ENCODE measurements at regions not wholly inside any gene's neighbourhood (a gene's known extent, or its start where the extent isn't known, plus 50 kb on each side); places are given as distances from the start of the nearest gene placed in this dataset.

DNA sequence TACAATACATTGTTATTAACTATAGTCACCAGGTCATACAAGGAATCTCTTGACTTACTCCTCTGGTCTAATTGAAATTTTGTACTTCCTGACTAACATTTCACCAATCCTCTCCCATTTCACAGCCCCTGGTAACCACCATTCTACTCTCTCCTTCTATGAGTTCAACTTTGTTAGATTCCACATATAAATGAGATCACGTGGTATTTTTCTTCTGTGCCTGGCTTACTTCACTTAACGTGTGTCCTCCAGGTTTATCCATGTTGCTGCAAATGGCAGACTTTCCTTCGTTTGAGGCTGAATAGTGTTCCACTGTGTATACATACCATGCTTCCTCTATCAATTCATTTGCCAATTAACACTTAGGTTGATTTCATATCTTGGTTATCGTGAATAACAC is 128.5 kb downstream of the CHD9NB start:
- Mint-ChIP-seq H3K4me1 (no peaks in the 10 kb centered on the region), H3K9me3 (peaks cover 9% of the 10 kb centered on the region; the same call in 1 of the 2 replicates), H3K27me3 (ENCODE audit: low read depth) (no peaks in the 10 kb centered on the region), H3K36me3 (no peaks in the 10 kb centered on the region), H3K4me3 (no peak overlapping the region), H3K27ac (no peak overlapping the region)
- DNase-seq (ENCODE audit: low spot score) (no peak), ATAC-seq (no peak)
- ChIA-PET POLR2A (no interaction called here), CTCF (no interaction called here)
- TF ChIP-seq NR3C1 (CRISPR knock-in tag; conservative IDR thresholded peaks at IDR 0.05; ENCODE audit: low read depth) (no peak), SMAD3 (CRISPR knock-in tag; IDR thresholded peaks at IDR 0.05; ENCODE audit: borderline replicate concordance) (no peak), TP53 (CRISPR knock-in tag; IDR thresholded peaks at IDR 0.05) (no peak), ZNF416 (CRISPR knock-in tag; IDR thresholded peaks at IDR 0.05) (no peak), SMAD4 (CRISPR knock-in tag; IDR thresholded peaks at IDR 0.05) (no peak), NFYB (CRISPR knock-in tag; conservative IDR thresholded peaks at IDR 0.05; ENCODE audit: low read depth) (no peak), EMX1 (CRISPR knock-in tag; IDR thresholded peaks at IDR 0.05) (no peak), FOXP1 (CRISPR knock-in tag; IDR thresholded peaks at IDR 0.05; ENCODE audit: borderline replicate concordance) (no peak), PRDM15 (CRISPR knock-in tag; IDR thresholded peaks at IDR 0.05) (no peak), KAT7 (CRISPR knock-in tag; IDR thresholded peaks at IDR 0.05; ENCODE audit: borderline replicate concordance) (no peak), PRRX2 (CRISPR knock-in tag; IDR thresholded peaks at IDR 0.05) (no peak), JUN (CRISPR knock-in tag; IDR thresholded peaks at IDR 0.05) (no peak), NR2C2 (CRISPR knock-in tag; IDR thresholded peaks at IDR 0.05) (no peak), RELA (CRISPR knock-in tag; IDR thresholded peaks at IDR 0.05; ENCODE audit: borderline replicate concordance) (no peak)
- TF ChIP-seq, protein P1, sequence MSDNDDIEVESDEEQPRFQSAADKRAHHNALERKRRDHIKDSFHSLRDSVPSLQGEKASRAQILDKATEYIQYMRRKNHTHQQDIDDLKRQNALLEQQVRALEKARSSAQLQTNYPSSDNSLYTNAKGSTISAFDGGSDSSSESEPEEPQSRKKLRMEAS (CRISPR knock-in tag; IDR thresholded peaks at IDR 0.05) = no peak
- TF ChIP-seq, protein P2, sequence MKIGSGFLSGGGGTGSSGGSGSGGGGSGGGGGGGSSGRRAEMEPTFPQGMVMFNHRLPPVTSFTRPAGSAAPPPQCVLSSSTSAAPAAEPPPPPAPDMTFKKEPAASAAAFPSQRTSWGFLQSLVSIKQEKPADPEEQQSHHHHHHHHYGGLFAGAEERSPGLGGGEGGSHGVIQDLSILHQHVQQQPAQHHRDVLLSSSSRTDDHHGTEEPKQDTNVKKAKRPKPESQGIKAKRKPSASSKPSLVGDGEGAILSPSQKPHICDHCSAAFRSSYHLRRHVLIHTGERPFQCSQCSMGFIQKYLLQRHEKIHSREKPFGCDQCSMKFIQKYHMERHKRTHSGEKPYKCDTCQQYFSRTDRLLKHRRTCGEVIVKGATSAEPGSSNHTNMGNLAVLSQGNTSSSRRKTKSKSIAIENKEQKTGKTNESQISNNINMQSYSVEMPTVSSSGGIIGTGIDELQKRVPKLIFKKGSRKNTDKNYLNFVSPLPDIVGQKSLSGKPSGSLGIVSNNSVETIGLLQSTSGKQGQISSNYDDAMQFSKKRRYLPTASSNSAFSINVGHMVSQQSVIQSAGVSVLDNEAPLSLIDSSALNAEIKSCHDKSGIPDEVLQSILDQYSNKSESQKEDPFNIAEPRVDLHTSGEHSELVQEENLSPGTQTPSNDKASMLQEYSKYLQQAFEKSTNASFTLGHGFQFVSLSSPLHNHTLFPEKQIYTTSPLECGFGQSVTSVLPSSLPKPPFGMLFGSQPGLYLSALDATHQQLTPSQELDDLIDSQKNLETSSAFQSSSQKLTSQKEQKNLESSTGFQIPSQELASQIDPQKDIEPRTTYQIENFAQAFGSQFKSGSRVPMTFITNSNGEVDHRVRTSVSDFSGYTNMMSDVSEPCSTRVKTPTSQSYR (CRISPR knock-in tag; IDR thresholded peaks at IDR 0.05) = no peak

GRCh38 chr16:52921104-52921503 is 131.6 kb downstream of the CHD9NB start:
- POLR2A ChIA-PET = no interaction called here
- peaks cover 23% of the 10 kb centered on the region for H3K9me3 Mint-ChIP-seq

More at GRCh38 chr16:52921104-52921503, 131.6 kb downstream of the CHD9NB start:
- Mint-ChIP-seq H3K27ac (no peak overlapping the region), H3K27me3 (ENCODE audit: low read depth) (no peaks in the 10 kb centered on the region), H3K4me1 (no peaks in the 10 kb centered on the region), H3K36me3 (no peaks in the 10 kb centered on the region), H3K4me3 (no peak overlapping the region)
- DNase-seq (ENCODE audit: low spot score) = no peak
- no peak for ATAC-seq
- TF ChIP-seq PRRX2 (CRISPR knock-in tag; IDR thresholded peaks at IDR 0.05) (no peak), CBFB (CRISPR knock-in tag; IDR thresholded peaks at IDR 0.05; ENCODE audit: low read depth) (no peak), GABPB1 (CRISPR knock-in tag; IDR thresholded peaks at IDR 0.05) (no peak), CREB1 (CRISPR knock-in tag; IDR thresholded peaks at IDR 0.05) (no peak)
- TF ChIP-seq, protein P3, sequence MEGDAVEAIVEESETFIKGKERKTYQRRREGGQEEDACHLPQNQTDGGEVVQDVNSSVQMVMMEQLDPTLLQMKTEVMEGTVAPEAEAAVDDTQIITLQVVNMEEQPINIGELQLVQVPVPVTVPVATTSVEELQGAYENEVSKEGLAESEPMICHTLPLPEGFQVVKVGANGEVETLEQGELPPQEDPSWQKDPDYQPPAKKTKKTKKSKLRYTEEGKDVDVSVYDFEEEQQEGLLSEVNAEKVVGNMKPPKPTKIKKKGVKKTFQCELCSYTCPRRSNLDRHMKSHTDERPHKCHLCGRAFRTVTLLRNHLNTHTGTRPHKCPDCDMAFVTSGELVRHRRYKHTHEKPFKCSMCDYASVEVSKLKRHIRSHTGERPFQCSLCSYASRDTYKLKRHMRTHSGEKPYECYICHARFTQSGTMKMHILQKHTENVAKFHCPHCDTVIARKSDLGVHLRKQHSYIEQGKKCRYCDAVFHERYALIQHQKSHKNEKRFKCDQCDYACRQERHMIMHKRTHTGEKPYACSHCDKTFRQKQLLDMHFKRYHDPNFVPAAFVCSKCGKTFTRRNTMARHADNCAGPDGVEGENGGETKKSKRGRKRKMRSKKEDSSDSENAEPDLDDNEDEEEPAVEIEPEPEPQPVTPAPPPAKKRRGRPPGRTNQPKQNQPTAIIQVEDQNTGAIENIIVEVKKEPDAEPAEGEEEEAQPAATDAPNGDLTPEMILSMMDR (IDR thresholded peaks at IDR 0.05) = no peak
- TF ChIP-seq, protein P4, sequence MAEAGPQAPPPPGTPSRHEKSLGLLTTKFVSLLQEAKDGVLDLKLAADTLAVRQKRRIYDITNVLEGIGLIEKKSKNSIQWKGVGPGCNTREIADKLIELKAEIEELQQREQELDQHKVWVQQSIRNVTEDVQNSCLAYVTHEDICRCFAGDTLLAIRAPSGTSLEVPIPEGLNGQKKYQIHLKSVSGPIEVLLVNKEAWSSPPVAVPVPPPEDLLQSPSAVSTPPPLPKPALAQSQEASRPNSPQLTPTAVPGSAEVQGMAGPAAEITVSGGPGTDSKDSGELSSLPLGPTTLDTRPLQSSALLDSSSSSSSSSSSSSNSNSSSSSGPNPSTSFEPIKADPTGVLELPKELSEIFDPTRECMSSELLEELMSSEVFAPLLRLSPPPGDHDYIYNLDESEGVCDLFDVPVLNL (CRISPR knock-in tag; IDR thresholded peaks at IDR 0.05; ENCODE audit: borderline replicate concordance, low read depth) = no peak
- TF ChIP-seq, protein P5, sequence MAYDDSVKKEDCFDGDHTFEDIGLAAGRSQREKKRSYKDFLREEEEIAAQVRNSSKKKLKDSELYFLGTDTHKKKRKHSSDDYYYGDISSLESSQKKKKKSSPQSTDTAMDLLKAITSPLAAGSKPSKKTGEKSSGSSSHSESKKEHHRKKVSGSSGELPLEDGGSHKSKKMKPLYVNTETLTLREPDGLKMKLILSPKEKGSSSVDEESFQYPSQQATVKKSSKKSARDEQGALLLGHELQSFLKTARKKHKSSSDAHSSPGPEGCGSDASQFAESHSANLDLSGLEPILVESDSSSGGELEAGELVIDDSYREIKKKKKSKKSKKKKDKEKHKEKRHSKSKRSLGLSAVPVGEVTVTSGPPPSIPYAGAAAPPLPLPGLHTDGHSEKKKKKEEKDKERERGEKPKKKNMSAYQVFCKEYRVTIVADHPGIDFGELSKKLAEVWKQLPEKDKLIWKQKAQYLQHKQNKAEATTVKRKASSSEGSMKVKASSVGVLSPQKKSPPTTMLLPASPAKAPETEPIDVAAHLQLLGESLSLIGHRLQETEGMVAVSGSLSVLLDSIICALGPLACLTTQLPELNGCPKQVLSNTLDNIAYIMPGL (CRISPR knock-in tag; IDR thresholded peaks at IDR 0.05) = no peak
- CTCF ChIA-PET = no interaction called here

All from WTC11 (cell line).